ENCODE measurements at regions not wholly inside any gene's neighbourhood (a gene's known extent, or its start where the extent isn't known, plus 50 kb on each side); places are given as distances from the start of the nearest gene placed in this dataset.

DNA sequence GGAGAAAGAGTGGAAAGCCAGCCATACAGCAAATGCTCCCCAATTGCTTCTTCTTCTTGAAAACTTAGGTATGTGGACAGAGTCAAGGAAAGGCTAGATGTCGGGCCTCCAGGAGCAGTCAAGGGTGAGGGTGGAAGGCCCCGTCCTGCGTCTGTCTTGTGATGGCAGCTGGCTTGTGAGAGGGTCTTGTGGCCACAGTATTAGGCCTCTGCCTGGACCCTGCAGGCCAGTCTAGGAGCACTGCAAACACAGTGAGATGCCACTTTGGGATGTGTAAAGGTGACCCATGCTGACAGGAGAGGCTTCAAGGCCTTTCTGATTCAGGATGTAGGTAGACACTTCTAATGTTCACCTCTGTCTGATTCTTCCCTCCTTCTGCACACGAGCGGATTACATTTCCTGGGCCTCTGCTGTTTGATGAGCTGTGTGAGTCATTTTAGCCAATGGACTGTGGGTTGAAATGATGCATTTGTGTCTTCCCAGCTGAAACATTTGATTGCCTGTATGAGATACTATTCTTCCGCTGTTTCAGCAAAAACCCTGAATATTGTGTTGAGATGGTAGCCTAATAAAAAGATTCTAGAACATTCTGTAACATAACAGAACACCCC, 135.4 kb downstream of the EMX2 start:
- no peak for DNase-seq (ENCODE audit: extremely low spot score, unreplicated experiment)
- Mint-ChIP-seq H3K27me3 (peaks cover 15% of the 10 kb centered on the region), H3K27ac (no peak overlapping the region), H3K9me3 (no peaks in the 10 kb centered on the region), H3K4me1 (ENCODE audit: unreplicated experiment) (peaks cover 31% of the 10 kb centered on the region), H3K4me3 (no peak overlapping the region), H3K36me3 (no peaks in the 10 kb centered on the region)
- TF ChIP-seq, protein P1, sequence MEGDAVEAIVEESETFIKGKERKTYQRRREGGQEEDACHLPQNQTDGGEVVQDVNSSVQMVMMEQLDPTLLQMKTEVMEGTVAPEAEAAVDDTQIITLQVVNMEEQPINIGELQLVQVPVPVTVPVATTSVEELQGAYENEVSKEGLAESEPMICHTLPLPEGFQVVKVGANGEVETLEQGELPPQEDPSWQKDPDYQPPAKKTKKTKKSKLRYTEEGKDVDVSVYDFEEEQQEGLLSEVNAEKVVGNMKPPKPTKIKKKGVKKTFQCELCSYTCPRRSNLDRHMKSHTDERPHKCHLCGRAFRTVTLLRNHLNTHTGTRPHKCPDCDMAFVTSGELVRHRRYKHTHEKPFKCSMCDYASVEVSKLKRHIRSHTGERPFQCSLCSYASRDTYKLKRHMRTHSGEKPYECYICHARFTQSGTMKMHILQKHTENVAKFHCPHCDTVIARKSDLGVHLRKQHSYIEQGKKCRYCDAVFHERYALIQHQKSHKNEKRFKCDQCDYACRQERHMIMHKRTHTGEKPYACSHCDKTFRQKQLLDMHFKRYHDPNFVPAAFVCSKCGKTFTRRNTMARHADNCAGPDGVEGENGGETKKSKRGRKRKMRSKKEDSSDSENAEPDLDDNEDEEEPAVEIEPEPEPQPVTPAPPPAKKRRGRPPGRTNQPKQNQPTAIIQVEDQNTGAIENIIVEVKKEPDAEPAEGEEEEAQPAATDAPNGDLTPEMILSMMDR (conservative IDR thresholded peaks at IDR 0.05), result no peak

DNA sequence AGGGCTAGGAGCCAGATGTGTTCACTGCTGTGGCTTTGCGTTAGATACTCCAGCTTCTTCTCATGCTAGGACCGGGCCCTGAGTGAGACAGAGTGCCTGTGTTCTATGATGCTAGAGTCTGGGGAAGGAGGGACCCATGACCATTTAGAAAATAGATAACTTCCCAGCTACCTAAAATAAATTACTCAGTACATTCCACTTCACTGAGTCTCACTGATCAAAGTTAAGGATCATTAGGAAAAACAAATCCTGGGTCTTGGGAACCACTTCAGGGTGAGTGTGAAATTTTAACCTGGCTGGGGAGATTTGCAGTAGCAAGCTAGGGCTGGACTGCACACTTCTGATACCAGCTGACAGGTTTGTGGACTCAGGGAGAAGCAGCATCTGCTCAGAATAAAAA, 138.1 kb downstream of the EMX2 start:
- H3K9me3 Mint-ChIP-seq, result no peaks in the 10 kb centered on the region
- TF ChIP-seq, protein P1 (conservative IDR thresholded peaks at IDR 0.05), result no peak
- no peaks in the 10 kb centered on the region for H3K36me3 Mint-ChIP-seq
- H3K27me3 Mint-ChIP-seq, result peaks cover 14% of the 10 kb centered on the region
- H3K27ac Mint-ChIP-seq, result no peak overlapping the region
- H3K4me3 Mint-ChIP-seq, result no peak overlapping the region
- no peak for DNase-seq (ENCODE audit: extremely low spot score, unreplicated experiment)
- peaks cover 18% of the 10 kb centered on the region for H3K4me1 Mint-ChIP-seq (ENCODE audit: unreplicated experiment)

DNA sequence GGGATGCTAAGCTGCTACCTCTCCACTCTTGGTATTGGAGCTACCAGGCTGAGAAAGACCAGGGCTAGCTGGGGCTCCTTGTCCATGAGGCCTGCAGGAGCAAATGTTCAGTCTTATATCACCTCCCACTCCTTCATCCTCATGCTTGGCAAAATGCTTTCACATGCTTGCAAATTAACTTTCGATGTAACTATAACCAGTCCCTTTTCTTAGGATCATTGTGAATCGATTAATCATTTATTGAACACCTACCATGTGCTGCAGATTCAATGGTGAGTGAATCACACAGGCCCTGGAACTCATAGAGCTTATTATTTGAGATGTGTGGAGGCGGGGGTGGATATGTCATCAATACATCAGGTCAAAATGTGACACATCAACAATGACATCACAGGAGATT, 138.6 kb downstream of the EMX2 start:
- DNase-seq (ENCODE audit: extremely low spot score, unreplicated experiment), result no peak
- no peaks in the 10 kb centered on the region for H3K9me3 Mint-ChIP-seq
- TF ChIP-seq, protein P1 (conservative IDR thresholded peaks at IDR 0.05), result no peak
- no peaks in the 10 kb centered on the region for H3K36me3 Mint-ChIP-seq
- H3K27me3 Mint-ChIP-seq, result peaks cover 19% of the 10 kb centered on the region
- H3K4me3 Mint-ChIP-seq, result no peak overlapping the region
- H3K4me1 Mint-ChIP-seq (ENCODE audit: unreplicated experiment), result peaks cover 18% of the 10 kb centered on the region
- no peak overlapping the region for H3K27ac Mint-ChIP-seq

DNA sequence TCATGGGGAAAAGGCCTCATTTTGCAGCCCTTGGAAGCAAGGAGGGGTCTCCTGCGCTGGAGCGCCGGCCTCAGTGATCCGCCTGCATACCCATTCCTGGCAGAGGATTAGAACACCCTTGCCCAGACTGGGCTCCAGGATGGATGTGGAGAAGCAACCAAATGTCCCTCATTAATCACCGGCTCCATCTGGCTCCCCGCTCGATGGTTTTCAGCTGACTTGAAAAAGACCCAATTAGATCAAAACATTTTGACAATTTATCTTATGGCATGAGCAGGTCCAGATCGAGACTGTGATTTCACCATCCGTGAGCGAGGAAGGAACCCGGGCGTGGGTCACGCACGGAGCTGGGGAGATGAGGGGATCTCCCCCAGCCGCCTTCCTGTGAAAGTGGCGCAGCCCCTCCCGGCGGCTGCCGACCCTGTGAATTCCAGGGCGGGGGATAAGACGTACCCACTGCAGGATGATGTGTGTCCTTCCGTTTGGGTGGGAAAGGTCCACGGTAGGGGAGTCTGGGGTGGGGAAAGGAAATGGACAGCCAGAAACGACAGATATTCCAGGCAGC, 141.6 kb downstream of the EMX2 start:
- H3K36me3 Mint-ChIP-seq, result no peaks in the 10 kb centered on the region
- TF ChIP-seq, protein P1 (conservative IDR thresholded peaks at IDR 0.05), result no peak
- no peak overlapping the region for H3K27ac Mint-ChIP-seq
- no peak overlapping the region for H3K4me3 Mint-ChIP-seq
- DNase-seq (ENCODE audit: extremely low spot score, unreplicated experiment), result no peak
- peaks cover 30% of the 10 kb centered on the region for H3K27me3 Mint-ChIP-seq
- H3K9me3 Mint-ChIP-seq, result no peaks in the 10 kb centered on the region
- H3K4me1 Mint-ChIP-seq (ENCODE audit: unreplicated experiment), result no peaks in the 10 kb centered on the region

DNA sequence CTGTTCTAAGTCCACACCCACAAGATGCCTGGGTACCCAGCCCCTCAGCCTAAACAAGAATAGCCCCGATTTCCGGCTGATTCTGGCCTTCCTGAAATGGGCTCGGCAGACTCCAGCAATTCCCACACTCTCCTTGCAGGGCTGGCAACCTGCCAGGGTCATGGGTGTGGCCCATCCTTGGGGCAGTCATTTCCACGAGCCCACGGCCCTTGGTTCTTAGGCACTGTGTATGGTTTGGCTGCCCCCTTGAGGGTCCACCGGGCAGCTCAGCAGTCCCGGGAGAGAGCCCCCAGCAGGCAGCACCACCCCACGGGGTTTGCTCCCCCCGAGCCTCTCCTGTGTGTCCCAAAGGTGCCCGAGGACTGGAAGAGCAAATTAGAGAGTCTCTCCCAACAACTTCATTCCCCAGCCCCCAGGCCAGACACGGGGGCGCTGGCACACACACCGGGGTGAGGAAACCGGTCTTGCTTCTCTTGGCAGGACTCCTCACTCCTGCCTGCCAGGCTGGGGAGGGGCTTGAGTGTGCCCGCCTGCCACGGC, 142.2 kb downstream of the EMX2 start:
- Mint-ChIP-seq H3K9me3 (no peaks in the 10 kb centered on the region), H3K36me3 (no peaks in the 10 kb centered on the region), H3K27ac (no peak overlapping the region), H3K27me3 (peaks cover 36% of the 10 kb centered on the region), H3K4me1 (ENCODE audit: unreplicated experiment) (peaks cover 5% of the 10 kb centered on the region), H3K4me3 (no peak overlapping the region)
- TF ChIP-seq, protein P1 (conservative IDR thresholded peaks at IDR 0.05), result no peak
- DNase-seq (ENCODE audit: extremely low spot score, unreplicated experiment), result no peak

Data from type B pancreatic cell (in vitro differentiated cells).